ENCODE measurements at regions not wholly inside any gene's neighbourhood (a gene's known extent, or its start where the extent isn't known, plus 50 kb on each side); places are given as distances from the start of the nearest gene placed in this dataset.

- no peak for TF ChIP-seq POLR2A (IDR thresholded peaks at IDR 0.05; ENCODE audit: low read depth, low read length)
- TF ChIP-seq POLR2AphosphoS5 (IDR thresholded peaks at IDR 0.05; ENCODE audit: low read depth, low read length) = no peak
These were observed 447.7 kb upstream of the USP24 start for GRCh38 chr1:55662875-55663274.
